ENCODE measurements at regions not wholly inside any gene's neighbourhood (a gene's known extent, or its start where the extent isn't known, plus 50 kb on each side); places are given as distances from the start of the nearest gene placed in this dataset.

GRCh38 chr10:3689871-3690510, 95.0 kb downstream of the KLF6 start:
- TF ChIP-seq, protein P1, sequence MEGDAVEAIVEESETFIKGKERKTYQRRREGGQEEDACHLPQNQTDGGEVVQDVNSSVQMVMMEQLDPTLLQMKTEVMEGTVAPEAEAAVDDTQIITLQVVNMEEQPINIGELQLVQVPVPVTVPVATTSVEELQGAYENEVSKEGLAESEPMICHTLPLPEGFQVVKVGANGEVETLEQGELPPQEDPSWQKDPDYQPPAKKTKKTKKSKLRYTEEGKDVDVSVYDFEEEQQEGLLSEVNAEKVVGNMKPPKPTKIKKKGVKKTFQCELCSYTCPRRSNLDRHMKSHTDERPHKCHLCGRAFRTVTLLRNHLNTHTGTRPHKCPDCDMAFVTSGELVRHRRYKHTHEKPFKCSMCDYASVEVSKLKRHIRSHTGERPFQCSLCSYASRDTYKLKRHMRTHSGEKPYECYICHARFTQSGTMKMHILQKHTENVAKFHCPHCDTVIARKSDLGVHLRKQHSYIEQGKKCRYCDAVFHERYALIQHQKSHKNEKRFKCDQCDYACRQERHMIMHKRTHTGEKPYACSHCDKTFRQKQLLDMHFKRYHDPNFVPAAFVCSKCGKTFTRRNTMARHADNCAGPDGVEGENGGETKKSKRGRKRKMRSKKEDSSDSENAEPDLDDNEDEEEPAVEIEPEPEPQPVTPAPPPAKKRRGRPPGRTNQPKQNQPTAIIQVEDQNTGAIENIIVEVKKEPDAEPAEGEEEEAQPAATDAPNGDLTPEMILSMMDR (IDR thresholded peaks at IDR 0.05; ENCODE audit: unreplicated experiment in 3 of 3): no peak
- Mint-ChIP-seq H3K27ac (no peak overlapping the region), H3K4me3 (no peak overlapping the region), H3K27me3 (ENCODE audit: low read depth) (peaks cover 9% of the 10 kb centered on the region), H3K36me3 (ENCODE audit: low read depth) (no peaks in the 10 kb centered on the region), H3K4me1 (peaks cover 15% of the 10 kb centered on the region), H3K9me3 (no peaks in the 10 kb centered on the region)

DNA sequence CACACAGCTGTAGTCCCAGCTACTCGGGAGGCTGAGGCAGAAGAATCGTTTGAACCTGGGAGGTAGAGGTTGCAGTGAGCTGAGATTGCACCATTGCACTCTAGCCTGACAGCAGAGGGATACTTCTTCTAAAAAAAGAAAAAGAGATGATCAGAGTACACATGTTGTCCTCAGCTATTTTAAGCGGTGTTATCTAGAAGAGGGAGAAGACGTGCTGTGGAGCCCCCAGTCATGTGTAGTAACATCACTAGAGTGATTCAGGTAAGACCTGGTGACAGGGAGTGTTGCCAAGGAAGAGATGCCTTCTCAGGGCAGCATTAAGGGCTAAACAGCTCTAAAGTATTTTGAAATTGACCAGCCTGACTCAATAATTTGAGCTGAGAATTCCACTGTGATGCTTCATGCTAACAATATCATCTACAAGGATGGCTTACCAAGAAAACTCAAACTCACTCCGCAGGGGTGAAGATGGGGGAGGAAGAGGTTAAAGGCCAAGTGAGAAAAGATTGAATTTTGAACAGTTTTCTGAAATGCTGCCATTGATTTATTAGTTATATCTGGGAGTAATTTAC, 97.4 kb downstream of the KLF6 start:
- TF ChIP-seq, protein P1 (IDR thresholded peaks at IDR 0.05; ENCODE audit: unreplicated experiment in 3 of 3): no peak
- peaks cover 17% of the 10 kb centered on the region for H3K27me3 Mint-ChIP-seq (ENCODE audit: low read depth)
- H3K27ac Mint-ChIP-seq: no peak overlapping the region
- H3K9me3 Mint-ChIP-seq: no peaks in the 10 kb centered on the region
- no peak overlapping the region for H3K4me3 Mint-ChIP-seq
- H3K36me3 Mint-ChIP-seq (ENCODE audit: low read depth): no peaks in the 10 kb centered on the region
- H3K4me1 Mint-ChIP-seq: peaks cover 12% of the 10 kb centered on the region

DNA sequence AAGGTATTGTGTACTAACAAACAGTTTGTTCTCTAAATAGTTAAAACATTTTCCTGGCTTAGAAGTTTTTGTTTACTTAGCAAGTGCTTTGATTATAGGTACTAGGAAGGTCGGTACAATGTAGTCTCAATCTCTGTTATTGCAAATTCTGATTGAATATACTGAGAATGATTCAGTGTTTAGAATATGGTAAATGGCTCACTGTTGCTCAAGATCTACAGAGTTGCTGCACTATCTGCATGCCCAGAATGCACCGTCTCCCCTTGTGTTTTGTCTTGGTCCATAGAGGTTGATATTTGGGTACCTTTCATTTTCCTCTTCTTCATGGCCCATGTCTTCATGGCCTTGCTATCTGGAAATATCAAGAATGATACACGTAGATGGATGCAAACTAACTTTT, 99.6 kb downstream of the KLF6 start:
- peaks cover 19% of the 10 kb centered on the region for H3K27me3 Mint-ChIP-seq (ENCODE audit: low read depth)
- no peak overlapping the region for H3K4me3 Mint-ChIP-seq
- H3K4me1 Mint-ChIP-seq: no peaks in the 10 kb centered on the region
- H3K9me3 Mint-ChIP-seq: no peaks in the 10 kb centered on the region
- TF ChIP-seq, protein P1 (IDR thresholded peaks at IDR 0.05; ENCODE audit: unreplicated experiment in 3 of 3): no peak
- no peak overlapping the region for H3K27ac Mint-ChIP-seq
- no peaks in the 10 kb centered on the region for H3K36me3 Mint-ChIP-seq (ENCODE audit: low read depth)

- Mint-ChIP-seq H3K9me3 (no peaks in the 10 kb centered on the region), H3K36me3 (ENCODE audit: low read depth) (no peaks in the 10 kb centered on the region), H3K27me3 (ENCODE audit: low read depth) (peaks cover 19% of the 10 kb centered on the region), H3K4me3 (no peak overlapping the region), H3K27ac (no peak overlapping the region), H3K4me1 (no peaks in the 10 kb centered on the region)
- TF ChIP-seq, protein P1 (IDR thresholded peaks at IDR 0.05; ENCODE audit: unreplicated experiment in 3 of 3): no peak
These were observed 100.1 kb downstream of the KLF6 start for GRCh38 chr10:3684891-3685290.

DNA sequence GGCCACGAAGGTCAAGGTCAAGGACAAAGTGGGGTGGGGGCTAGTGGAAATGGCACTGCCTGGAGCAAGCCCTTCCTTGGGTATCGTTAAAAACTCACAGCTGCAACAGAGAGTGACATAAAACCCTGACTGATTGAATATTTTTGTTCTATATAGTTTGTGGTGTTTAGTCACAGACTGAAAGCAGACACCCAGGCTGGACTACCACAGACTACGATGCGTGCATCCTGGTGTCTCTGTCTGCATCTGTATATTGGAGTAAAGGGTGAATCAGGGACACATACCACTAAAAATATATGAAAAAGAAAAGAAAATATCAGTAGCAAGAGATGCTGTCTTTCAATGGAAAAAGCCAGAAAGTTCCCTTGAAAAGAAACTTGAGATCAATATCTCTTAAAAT, 101.4 kb downstream of the KLF6 start:
- no peak overlapping the region for H3K27ac Mint-ChIP-seq
- H3K36me3 Mint-ChIP-seq (ENCODE audit: low read depth): no peaks in the 10 kb centered on the region
- H3K9me3 Mint-ChIP-seq: no peaks in the 10 kb centered on the region
- H3K27me3 Mint-ChIP-seq (ENCODE audit: low read depth): peaks cover 28% of the 10 kb centered on the region
- TF ChIP-seq, protein P1 (IDR thresholded peaks at IDR 0.05; ENCODE audit: unreplicated experiment in 3 of 3): no peak
- no peak overlapping the region for H3K4me3 Mint-ChIP-seq
- no peaks in the 10 kb centered on the region for H3K4me1 Mint-ChIP-seq

DNA sequence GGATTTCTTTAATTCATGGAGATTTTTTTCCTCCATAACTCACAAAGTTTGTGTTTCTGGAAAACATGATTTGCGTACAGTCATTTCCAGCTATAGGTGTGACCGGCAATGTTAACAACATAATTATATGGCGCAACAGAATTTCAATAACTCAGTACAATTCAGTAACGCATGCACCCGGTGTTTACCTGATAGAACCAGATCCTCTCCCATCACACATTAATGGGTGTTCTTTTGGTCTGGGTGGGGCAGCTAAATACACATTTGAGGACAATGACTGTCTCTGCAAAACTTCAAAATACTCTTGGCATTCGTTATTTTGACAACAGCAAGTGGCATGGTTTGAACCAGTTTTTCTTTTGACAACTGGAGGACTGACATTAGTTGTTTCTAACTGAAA, 102.3 kb downstream of the KLF6 start:
- no peak overlapping the region for H3K27ac Mint-ChIP-seq
- H3K9me3 Mint-ChIP-seq: no peaks in the 10 kb centered on the region
- H3K27me3 Mint-ChIP-seq (ENCODE audit: low read depth): peaks cover 33% of the 10 kb centered on the region
- no peaks in the 10 kb centered on the region for H3K36me3 Mint-ChIP-seq (ENCODE audit: low read depth)
- H3K4me3 Mint-ChIP-seq: no peak overlapping the region
- TF ChIP-seq, protein P1 (IDR thresholded peaks at IDR 0.05; ENCODE audit: unreplicated experiment in 3 of 3): no peak
- no peaks in the 10 kb centered on the region for H3K4me1 Mint-ChIP-seq
